ENCODE measurements at regions not wholly inside any gene's neighbourhood (a gene's known extent, or its start where the extent isn't known, plus 50 kb on each side); places are given as distances from the start of the nearest gene placed in this dataset.

- TF ChIP-seq POLR2AphosphoS5 (IDR thresholded peaks at IDR 0.05; ENCODE audit: low read depth, low read length) = no peak
- no peak for TF ChIP-seq SPI1 (IDR thresholded peaks at IDR 0.05; ENCODE audit: low read depth, low read length)
- TF ChIP-seq POLR2A (IDR thresholded peaks at IDR 0.05; ENCODE audit: low read depth, low read length) = no peak
- no peak for TF ChIP-seq PAX5 (IDR thresholded peaks at IDR 0.05; ENCODE audit: insufficient read depth, low read length, severe bottlenecking)
- TF ChIP-seq TAF1 (IDR thresholded peaks at IDR 0.05; ENCODE audit: low read depth, low read length) = no peak
- no peak for TF ChIP-seq POU2F2 (IDR thresholded peaks at IDR 0.05; ENCODE audit: low read depth, low read length)
Observed at GRCh38 chr2:226002438-226002837, 602.9 kb downstream of the NYAP2 start.
